ENCODE measurements at regions not wholly inside any gene's neighbourhood (a gene's known extent, or its start where the extent isn't known, plus 50 kb on each side); places are given as distances from the start of the nearest gene placed in this dataset.

GRCh38 chr1:165010418-165011070 is 346.0 kb downstream of the LMX1A start:
- no peaks in the 10 kb centered on the region for H3K79me2 ChIP-seq (ENCODE audit: control insufficient read depth, insufficient read depth, low read length)
- H3K9me3 ChIP-seq (ENCODE audit: control insufficient read depth, low read depth, low read length) = no peaks in the 10 kb centered on the region
- DNase-seq (ENCODE audit: low read depth, low spot score) = no peak
- H3K9me1 ChIP-seq (ENCODE audit: control insufficient read depth, extremely low read depth, insufficient read depth, low read length) = no peaks in the 10 kb centered on the region
- no peaks in the 10 kb centered on the region for H3K36me3 ChIP-seq (ENCODE audit: control insufficient read depth in 2 of 2, extremely low read depth in 1 of 2, insufficient read depth in 2 of 2, low read length in 2 of 2)
- no peaks in the 10 kb centered on the region for H4K20me1 ChIP-seq (ENCODE audit: control insufficient read depth, extremely low read depth, insufficient read depth, low read length)
- no peak overlapping the region for H3K9ac ChIP-seq (ENCODE audit: control insufficient read depth, extremely low read depth, insufficient read depth, low read length)
- FAIRE-seq = no peak
- H3K4me3 ChIP-seq (ENCODE audit: control insufficient read depth in 2 of 3, extremely low read depth in 1 of 3, insufficient read depth in 2 of 3, low read depth in 1 of 3, low read length in 3 of 3) = no peak overlapping the region
- no peaks in the 10 kb centered on the region for H3K27me3 ChIP-seq (ENCODE audit: control insufficient read depth, extremely low read depth, insufficient read depth, low read length)
- dilution Hi-C loops (cut with MboI; ENCODE audit: extremely low pct_ligation_motif_present, low sequenced_read_pairs) = no loop called here
- H2AFZ ChIP-seq (ENCODE audit: control insufficient read depth, low read length) = no peak overlapping the region
- TF ChIP-seq EZH2 (IDR thresholded peaks at IDR 0.05; ENCODE audit: low read length) (no peak), CTCF (optimal IDR thresholded peaks at IDR 0.05 in 1 of 3, IDR thresholded peaks at IDR 0.05 in 1 of 3, conservative IDR thresholded peaks at IDR 0.05 in 1 of 3; ENCODE audit: extremely low read depth in 1 of 3, insufficient read depth in 2 of 3, low read length in 3 of 3) (no peak)
- no peaks in the 10 kb centered on the region for H3K4me1 ChIP-seq (ENCODE audit: control insufficient read depth, extremely low read depth, insufficient read depth, low read length)
- H3K27ac ChIP-seq (ENCODE audit: control insufficient read depth, insufficient read depth, low read length) = no peak overlapping the region
- no peak overlapping the region for H3K4me2 ChIP-seq (ENCODE audit: control insufficient read depth, extremely low read depth, insufficient read depth, low read depth, low read length)

GRCh38 chr1:165006831-165007230 is 349.7 kb downstream of the LMX1A start:
- Histone ChIP-seq H3K4me1 (ENCODE audit: control insufficient read depth, extremely low read depth, insufficient read depth, low read length) (no peaks in the 10 kb centered on the region), H3K4me3 (ENCODE audit: control insufficient read depth in 2 of 3, extremely low read depth in 1 of 3, insufficient read depth in 2 of 3, low read depth in 1 of 3, low read length in 3 of 3) (no peak overlapping the region), H3K27me3 (ENCODE audit: control insufficient read depth, extremely low read depth, insufficient read depth, low read length) (no peaks in the 10 kb centered on the region), H3K79me2 (ENCODE audit: control insufficient read depth, insufficient read depth, low read length) (no peaks in the 10 kb centered on the region), H4K20me1 (ENCODE audit: control insufficient read depth, extremely low read depth, insufficient read depth, low read length) (no peaks in the 10 kb centered on the region), H2AFZ (ENCODE audit: control insufficient read depth, low read length) (no peak overlapping the region), H3K9me1 (ENCODE audit: control insufficient read depth, extremely low read depth, insufficient read depth, low read length) (no peaks in the 10 kb centered on the region), H3K9ac (ENCODE audit: control insufficient read depth, extremely low read depth, insufficient read depth, low read length) (no peak overlapping the region), H3K9me3 (ENCODE audit: control insufficient read depth, low read depth, low read length) (no peaks in the 10 kb centered on the region), H3K27ac (ENCODE audit: control insufficient read depth, insufficient read depth, low read length) (no peak overlapping the region), H3K36me3 (ENCODE audit: control insufficient read depth in 2 of 2, extremely low read depth in 1 of 2, insufficient read depth in 2 of 2, low read length in 2 of 2) (no peaks in the 10 kb centered on the region), H3K4me2 (ENCODE audit: control insufficient read depth, extremely low read depth, insufficient read depth, low read depth, low read length) (no peak overlapping the region)
- FAIRE-seq (no peak), DNase-seq (ENCODE audit: low read depth, low spot score) (no peak)
- no peak for TF ChIP-seq EZH2 (IDR thresholded peaks at IDR 0.05; ENCODE audit: low read length)
- no peak for TF ChIP-seq CTCF (optimal IDR thresholded peaks at IDR 0.05 in 1 of 3, IDR thresholded peaks at IDR 0.05 in 1 of 3, conservative IDR thresholded peaks at IDR 0.05 in 1 of 3; ENCODE audit: extremely low read depth in 1 of 3, insufficient read depth in 2 of 3, low read length in 3 of 3)
- dilution Hi-C loops (cut with MboI; ENCODE audit: extremely low pct_ligation_motif_present, low sequenced_read_pairs) = no loop called here

Measured in keratinocyte (primary cell).